NT2/D1 (cell line): ENCODE measurements at regions not wholly inside any gene's neighbourhood (a gene's known extent, or its start where the extent isn't known, plus 50 kb on each side); places are given as distances from the start of the nearest gene placed in this dataset.

ENCODE experiments used
- DNase-seq: peaks from one replicate; pipeline ENCODE4 v3.0.0-alpha.2; 2011; ENCODE audit warnings: low read depth, low spot score
- H3K27me3 ChIP-seq: 2 replicates; pipeline ENCODE4 v1.6.0; 2011; ENCODE audit warnings: mild to moderate bottlenecking; ENCODE audit not compliant: insufficient read length, insufficient read depth
- H3K36me3 ChIP-seq: 2 replicates; pipeline ENCODE4 v1.6.1; 2011; ENCODE audit warnings: mild to moderate bottlenecking, low read length, mixed read lengths; ENCODE audit not compliant: insufficient read depth, insufficient read length
- H3K4me1 ChIP-seq: 2 replicates; pipeline ENCODE4 v1.5.1; 2011; ENCODE audit not compliant: insufficient read depth, insufficient read length
- H3K4me3 ChIP-seq: 2 replicates; pipeline ENCODE4 v1.5.1; 2011; ENCODE audit warnings: low read depth; ENCODE audit not compliant: insufficient read length
- H3K9ac ChIP-seq: 2 replicates; pipeline ENCODE4 v1.6.0; 2011; ENCODE audit warnings: low read depth; ENCODE audit not compliant: insufficient read length
- H3K9me3 ChIP-seq: 2 replicates; pipeline ENCODE4 v1.5.1; 2011; ENCODE audit warnings: mild to moderate bottlenecking, low read length; ENCODE audit not compliant: insufficient read depth
- SUZ12 ChIP-seq: IDR thresholded peaks from 2 replicates; pipeline ENCODE4 v1.6.1; 2011; ENCODE audit not compliant: insufficient read length, insufficient read depth; ENCODE audit errors: extremely low read depth
- YY1 ChIP-seq: IDR thresholded peaks from 2 replicates; pipeline ENCODE4 v1.6.1; 2011; ENCODE audit not compliant: insufficient read length, insufficient read depth
- ZNF274 ChIP-seq: IDR thresholded peaks from 2 replicates; pipeline ENCODE4 v1.6.1; 2011; ENCODE audit warnings: mild to moderate bottlenecking, low read depth, low read length

DNA sequence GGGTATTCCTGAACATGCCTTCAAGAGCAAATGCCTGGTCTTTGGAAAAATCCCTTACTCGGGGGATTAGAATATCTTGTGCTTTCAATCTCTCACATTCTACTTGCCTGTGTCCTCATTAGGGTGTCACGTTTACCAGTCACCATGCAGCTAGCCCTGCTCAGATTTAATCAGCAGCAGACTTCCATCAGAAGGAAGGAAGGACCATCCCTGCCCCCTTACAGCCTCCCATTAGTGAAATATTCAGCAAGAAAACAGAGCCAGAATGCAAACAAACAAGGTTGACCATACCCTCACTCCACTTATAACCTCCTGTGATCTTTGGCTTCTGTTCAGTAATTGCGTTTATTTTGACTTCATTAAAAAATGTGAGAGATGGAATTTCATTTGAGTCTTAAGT, 208.6 kb downstream of the CXCL12 start:
- TF ChIP-seq SUZ12, result no peak
- TF ChIP-seq ZNF274, result no peak
- TF ChIP-seq YY1, result no peak
- DNase-seq, result no peak
- H3K9ac ChIP-seq, result no peak overlapping the region

DNA sequence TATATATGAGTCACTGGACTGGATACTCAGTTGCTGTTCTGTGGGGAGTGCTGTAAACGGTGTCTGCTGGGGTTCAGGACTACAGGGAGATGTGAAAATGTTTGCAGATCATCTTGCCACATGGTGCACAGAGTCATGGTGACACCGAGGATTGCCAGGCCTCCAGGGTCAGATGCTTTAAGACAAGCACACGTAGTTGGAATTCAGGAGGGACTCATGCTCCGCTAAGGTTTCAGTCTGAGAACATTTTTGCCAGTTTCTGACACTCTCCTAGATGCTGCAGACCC, 211.3 kb downstream of the CXCL12 start:
- no peaks in the 10 kb centered on the region for H3K4me1 ChIP-seq
- TF ChIP-seq SUZ12 (no peak), YY1 (no peak), ZNF274 (no peak)
- no peaks in the 10 kb centered on the region for H3K9me3 ChIP-seq
- DNase-seq, result no peak
- H3K9ac ChIP-seq, result no peak overlapping the region
- no peaks in the 10 kb centered on the region for H3K27me3 ChIP-seq
- H3K4me3 ChIP-seq, result no peak overlapping the region
- no peaks in the 10 kb centered on the region for H3K36me3 ChIP-seq

More for the DNA sequence above, 208.6 kb downstream of the CXCL12 start:
- H3K4me1 ChIP-seq, result no peaks in the 10 kb centered on the region
- no peak overlapping the region for H3K4me3 ChIP-seq
- H3K36me3 ChIP-seq, result no peaks in the 10 kb centered on the region
- H3K27me3 ChIP-seq, result no peaks in the 10 kb centered on the region
- H3K9me3 ChIP-seq, result no peaks in the 10 kb centered on the region

DNA sequence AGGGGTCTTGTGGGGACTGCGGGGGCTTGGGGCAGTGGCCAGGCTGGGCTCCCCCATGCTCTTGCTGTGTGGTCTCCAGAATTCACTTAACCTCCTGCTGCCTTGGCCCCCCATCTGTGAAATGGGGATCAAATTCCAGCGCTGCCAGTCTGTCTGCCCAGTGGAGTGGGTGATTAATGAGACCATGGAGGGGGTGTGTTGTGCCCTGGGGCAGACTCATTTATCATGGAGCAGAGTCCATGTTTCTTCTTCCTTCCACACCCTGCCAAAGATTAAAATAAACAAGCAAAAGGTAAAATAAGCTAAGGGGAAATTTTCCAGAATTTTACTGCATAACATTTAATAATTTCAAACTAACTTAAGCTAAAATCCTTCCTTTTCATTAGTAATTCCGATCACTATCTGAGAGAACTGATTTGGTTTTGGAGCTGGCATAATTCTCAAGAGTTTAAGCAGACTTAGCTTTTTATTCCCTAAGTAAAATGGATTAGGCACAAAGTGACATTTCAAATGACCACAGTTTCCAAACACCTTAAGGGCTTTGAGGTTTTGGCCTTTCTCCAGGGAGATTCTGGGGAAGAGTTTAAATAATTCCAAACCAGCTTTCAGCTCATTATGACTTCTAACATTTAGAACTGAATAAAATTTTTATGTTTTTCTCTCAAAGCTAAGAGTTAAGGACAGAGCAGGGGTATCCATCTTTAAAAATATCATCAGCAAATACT, 211.9 kb downstream of the CXCL12 start:
- no peaks in the 10 kb centered on the region for H3K27me3 ChIP-seq
- TF ChIP-seq ZNF274 (no peak), SUZ12 (no peak), YY1 (no peak)

DNA sequence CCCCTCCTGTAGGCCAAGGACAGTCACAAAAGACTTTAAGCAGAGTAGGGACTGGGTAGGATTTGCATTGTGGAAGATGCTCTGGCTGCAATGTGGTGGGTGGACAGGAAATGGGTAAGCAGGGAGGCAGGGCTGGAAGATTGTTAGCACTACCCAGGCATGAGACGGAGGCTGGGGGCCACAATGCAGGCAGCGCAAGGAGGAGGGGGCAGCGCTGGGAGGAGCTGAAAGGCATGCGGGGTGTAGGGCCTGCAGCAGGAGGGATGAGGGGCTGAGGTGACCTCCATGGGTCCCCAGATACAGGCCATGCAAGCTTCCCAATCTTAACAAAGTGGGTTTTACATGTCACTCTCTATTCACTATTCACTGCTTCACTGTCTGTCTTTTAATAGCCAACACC, 213.1 kb downstream of the CXCL12 start:
- no peaks in the 10 kb centered on the region for H3K27me3 ChIP-seq
- TF ChIP-seq SUZ12, result no peak
- TF ChIP-seq YY1, result no peak
- TF ChIP-seq ZNF274, result no peak
- no peaks in the 10 kb centered on the region for H3K4me1 ChIP-seq
- no peak overlapping the region for H3K4me3 ChIP-seq
- DNase-seq, result no peak
- H3K9ac ChIP-seq, result no peak overlapping the region
- H3K9me3 ChIP-seq, result no peaks in the 10 kb centered on the region
- no peaks in the 10 kb centered on the region for H3K36me3 ChIP-seq

More for the DNA sequence above, 211.9 kb downstream of the CXCL12 start:
- H3K4me1 ChIP-seq, result no peaks in the 10 kb centered on the region
- H3K36me3 ChIP-seq, result no peaks in the 10 kb centered on the region
- H3K9me3 ChIP-seq, result no peaks in the 10 kb centered on the region
- DNase-seq, result no peak
- H3K4me3 ChIP-seq, result no peak overlapping the region
- no peak overlapping the region for H3K9ac ChIP-seq

DNA sequence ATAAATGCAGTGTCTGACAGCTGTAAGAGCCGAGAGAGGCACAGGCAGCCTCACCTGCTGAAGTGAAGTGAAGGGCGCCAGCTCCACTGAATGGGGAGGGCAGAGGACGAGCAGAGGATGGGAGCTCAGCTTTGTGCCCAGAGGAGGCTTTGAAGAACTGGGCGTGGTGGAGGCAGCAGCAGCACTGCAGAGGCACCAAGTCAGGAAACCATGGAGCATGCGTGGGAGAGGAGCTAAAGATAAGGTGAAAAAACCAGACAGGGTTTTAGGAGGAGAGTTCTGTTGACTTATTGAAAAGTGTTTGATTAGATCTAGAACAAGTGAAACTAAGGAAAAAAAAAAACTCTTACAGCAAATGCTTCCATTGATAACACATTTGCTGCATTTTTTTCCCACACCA, 216.4 kb downstream of the CXCL12 start:
- DNase-seq, result no peak
- no peaks in the 10 kb centered on the region for H3K27me3 ChIP-seq
- H3K9me3 ChIP-seq, result no peaks in the 10 kb centered on the region
- TF ChIP-seq ZNF274 (no peak), SUZ12 (no peak), YY1 (no peak)
- H3K4me3 ChIP-seq, result no peak overlapping the region
- no peak overlapping the region for H3K9ac ChIP-seq
- no peaks in the 10 kb centered on the region for H3K36me3 ChIP-seq
- no peaks in the 10 kb centered on the region for H3K4me1 ChIP-seq

DNA sequence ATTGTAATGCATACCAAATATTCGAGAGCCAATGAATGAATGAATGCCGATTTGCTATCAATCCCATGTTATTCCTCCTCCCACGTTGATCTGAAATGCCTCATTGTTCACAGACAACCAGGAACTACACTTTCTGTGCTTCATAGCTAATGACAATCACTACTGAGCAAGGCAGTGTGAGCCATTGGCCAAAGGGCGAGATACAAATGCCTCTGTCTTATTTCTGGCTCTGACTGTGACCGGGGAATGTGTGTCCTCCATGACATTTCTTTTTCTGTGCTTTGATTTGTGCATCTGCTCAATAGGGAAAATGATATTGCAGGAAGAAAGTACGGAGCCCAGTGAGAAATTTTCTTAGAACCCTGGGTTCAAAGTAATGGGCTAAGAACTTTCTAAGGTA, 217.1 kb downstream of the CXCL12 start:
- no peaks in the 10 kb centered on the region for H3K27me3 ChIP-seq
- no peaks in the 10 kb centered on the region for H3K4me1 ChIP-seq
- H3K36me3 ChIP-seq, result no peaks in the 10 kb centered on the region
- H3K4me3 ChIP-seq, result no peak overlapping the region
- no peak overlapping the region for H3K9ac ChIP-seq
- no peaks in the 10 kb centered on the region for H3K9me3 ChIP-seq
- no peak for TF ChIP-seq SUZ12
- TF ChIP-seq ZNF274, result no peak
- no peak for TF ChIP-seq YY1
- no peak for DNase-seq

DNA sequence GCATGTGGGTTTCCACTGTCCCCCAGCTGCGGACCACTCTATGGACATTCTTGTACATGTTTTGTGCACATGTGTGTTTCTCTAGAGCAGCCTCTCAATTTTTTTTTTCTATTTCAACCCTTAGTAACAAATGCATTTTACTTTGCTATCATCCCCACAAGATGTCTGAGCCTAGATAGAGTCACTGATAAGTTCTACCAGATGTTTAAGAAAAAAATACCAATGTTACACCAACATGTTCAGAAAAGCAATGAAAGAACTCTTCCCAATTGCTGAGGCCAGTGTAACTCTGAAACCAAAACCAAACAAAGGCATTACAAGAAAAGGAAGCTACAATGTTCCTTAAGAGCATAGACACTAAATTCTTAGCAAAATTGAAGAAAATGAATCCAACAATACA, 218.5 kb downstream of the CXCL12 start:
- no peaks in the 10 kb centered on the region for H3K27me3 ChIP-seq
- no peaks in the 10 kb centered on the region for H3K36me3 ChIP-seq
- H3K9me3 ChIP-seq, result no peaks in the 10 kb centered on the region
- H3K9ac ChIP-seq, result no peak overlapping the region
- H3K4me1 ChIP-seq, result no peaks in the 10 kb centered on the region
- no peak for DNase-seq
- no peak for TF ChIP-seq ZNF274
- no peak for TF ChIP-seq SUZ12
- TF ChIP-seq YY1, result no peak
- no peak overlapping the region for H3K4me3 ChIP-seq
